Liver (tissue), 8 donors: ENCODE measurements at regions not wholly inside any gene's neighbourhood (a gene's known extent, or its start where the extent isn't known, plus 50 kb on each side); places are given as distances from the start of the nearest gene placed in this dataset.

Experiments
- DNase-seq: peaks from one replicate; pipeline ENCODE4 v3.0.0-alpha.2; 2017; ENCODE audit warnings: low spot score
- H3K27ac ChIP-seq, 2 donors: one replicate each; pipeline ENCODE4 v1.7.0; 2013; ENCODE audit warnings: inconsistent platforms in 2 of 2, low read length in 2 of 2, control low read depth in 1 of 2, low read depth in 1 of 2, mild to moderate bottlenecking in 1 of 2
- H3K27me3 ChIP-seq, 4 donors: one replicate each; pipeline versions ENCODE4 v1.6.1 to v1.7.0; 2013; ENCODE audit warnings: low read length in 3 of 4, inconsistent platforms in 1 of 4, mild to moderate bottlenecking in 1 of 4, moderate library complexity in 1 of 4; ENCODE audit not compliant: control insufficient read depth in 4 of 4, insufficient read depth in 4 of 4
- H3K36me3 ChIP-seq, 4 donors: one replicate each; pipeline versions ENCODE4 v1.6.1 to v1.7.0; 2013; ENCODE audit warnings: low read length in 3 of 4, mild to moderate bottlenecking in 3 of 4, low read depth in 1 of 4, moderate library complexity in 1 of 4; ENCODE audit not compliant: control insufficient read depth in 4 of 4, insufficient read depth in 3 of 4
- H3K4me1 ChIP-seq, 4 donors: one replicate each; pipeline versions ENCODE4 v1.6.1 to v1.7.0; 2013; ENCODE audit warnings: low read length in 3 of 4, mild to moderate bottlenecking in 3 of 4, moderate library complexity in 1 of 4; ENCODE audit not compliant: control insufficient read depth in 4 of 4, insufficient read depth in 4 of 4
- H3K4me3 ChIP-seq, 3 donors: one replicate each; pipeline versions ENCODE4 v1.6.1 to v1.7.0; 2013; ENCODE audit warnings: low read length in 3 of 3, control low read depth in 1 of 3, low read depth in 1 of 3, mild to moderate bottlenecking in 1 of 3
- H3K9ac ChIP-seq, 2 donors: one replicate each; pipeline ENCODE4 v1.7.0; 2013; ENCODE audit warnings: low read length in 2 of 2, mild to moderate bottlenecking in 2 of 2, moderate library complexity in 2 of 2, control low read depth in 1 of 2, low read depth in 1 of 2
- H3K9me3 ChIP-seq, 4 donors: one replicate each; pipeline versions ENCODE4 v1.6.1 to v1.7.0; 2013; ENCODE audit warnings: low read length in 3 of 4; ENCODE audit not compliant: control insufficient read depth in 4 of 4
- ATF3 ChIP-seq: IDR thresholded peaks from 2 replicates; pipeline ENCODE4 v1.6.1; 2016; ENCODE audit warnings: antibody characterized with exemption
- CTCF ChIP-seq: fragments of 150-350 bp; IDR thresholded peaks from 2 replicates; pipeline ENCODE4 v1.5.1; 2017; ENCODE audit warnings: improper control_type of control experiment, low read depth, low read length; ENCODE audit not compliant: missing input control
- EGR1 ChIP-seq, 2 donors: IDR thresholded peaks; 2 replicates each; pipeline ENCODE4 v1.6.1; 2016 to 2018; ENCODE audit warnings: antibody characterized with exemption in 2 of 2, low read depth in 2 of 2
- FOXA1 ChIP-seq: IDR thresholded peaks from 2 replicates; pipeline ENCODE4 v1.6.1; 2016; ENCODE audit warnings: antibody characterized with exemption
- FOXA2 ChIP-seq: IDR thresholded peaks from 2 replicates; pipeline ENCODE4 v1.6.1; 2016; ENCODE audit warnings: antibody characterized with exemption
- GABPA ChIP-seq, 2 donors: IDR thresholded peaks in 1 of 2; conservative IDR thresholded peaks in 1 of 2; 2 replicates each; pipeline ENCODE4 v1.6.1; 2016; ENCODE audit warnings: antibody characterized with exemption in 2 of 2, mild to moderate bottlenecking in 1 of 2, moderate library complexity in 1 of 2
- HNF4A ChIP-seq, 2 donors: conservative IDR thresholded peaks; 2 replicates each; pipeline ENCODE4 v1.6.1; 2016; ENCODE audit warnings: antibody characterized with exemption in 2 of 2, mild to moderate bottlenecking in 2 of 2
- HNF4G ChIP-seq: IDR thresholded peaks from 2 replicates; pipeline ENCODE4 v1.6.1; 2016; ENCODE audit warnings: antibody characterized with exemption
- JUND ChIP-seq, 2 donors: IDR thresholded peaks; 2 replicates each; pipeline ENCODE4 v1.6.1; 2016; ENCODE audit warnings: antibody characterized with exemption in 2 of 2
- NR2F2 ChIP-seq: IDR thresholded peaks from 2 replicates; pipeline ENCODE4 v1.6.1; 2016; ENCODE audit warnings: antibody characterized with exemption
- RAD21 ChIP-seq, 2 donors: IDR thresholded peaks; 2 replicates each; pipeline ENCODE4 v1.6.1; 2016; ENCODE audit warnings: antibody characterized with exemption in 2 of 2, mild to moderate bottlenecking in 2 of 2
- RXRA ChIP-seq, 2 donors: IDR thresholded peaks; 2 replicates each; pipeline ENCODE4 v1.6.1; 2017 to 2018; ENCODE audit warnings: antibody characterized with exemption in 2 of 2, mild to moderate bottlenecking in 1 of 2
- SP1 ChIP-seq: IDR thresholded peaks from 2 replicates; pipeline ENCODE4 v1.6.1; 2018; ENCODE audit warnings: antibody characterized with exemption, mild to moderate bottlenecking
- TAF1 ChIP-seq: conservative IDR thresholded peaks from 2 replicates; pipeline ENCODE4 v1.6.1; 2016; ENCODE audit warnings: antibody characterized with exemption, mild to moderate bottlenecking
- YY1 ChIP-seq: IDR thresholded peaks from 2 replicates; pipeline ENCODE4 v1.6.1; 2016; ENCODE audit warnings: antibody characterized with exemption, mild to moderate bottlenecking
- WGBS: extraction: QIAGEN DNeasy Blood & Tissue Kit; methylation state at CpG from one replicate; pipeline ENCODE4 v1.1.7; 2013; 5-methylcytosine and 5-hydroxymethylcytosine counted together
- TF ChIP-seq, protein P1 (sequence below): IDR thresholded peaks from 2 replicates; pipeline ENCODE4 v1.6.1; 2016; ENCODE audit warnings: antibody characterized with exemption
- TF ChIP-seq, protein P2 (sequence below): IDR thresholded peaks from 2 replicates; pipeline ENCODE4 v1.6.1; 2016; ENCODE audit warnings: antibody characterized with exemption, mild to moderate bottlenecking
- TF ChIP-seq, protein P3 (sequence below): IDR thresholded peaks from 2 replicates; pipeline ENCODE4 v1.6.1; 2016; ENCODE audit warnings: antibody characterized with exemption
- donor health status: healthy.
- donor health status: healthy.
- donor health status: healthy.
- donor health status: healthy.
- donor health status: healthy.

- WGBS: 60% methylated on average over 2 of the region's 2 CpGs
- Histone ChIP-seq H3K27me3 (no peaks in the 10 kb centered on the region), H3K9me3 (no peaks in the 10 kb centered on the region), H3K4me1 (no peaks in the 10 kb centered on the region), H3K9ac (no peak overlapping the region), H3K4me3 (no peak overlapping the region), H3K36me3 (no peaks in the 10 kb centered on the region), H3K27ac (no peak overlapping the region)
- TF ChIP-seq JUND (IDR thresholded peaks at IDR 0.05) (no peak), NR2F2 (no peak), TAF1 (no peak), EGR1 (IDR thresholded peaks at IDR 0.05; ENCODE audit: low read depth in 2 of 2) (no peak), FOXA1 (no peak)
- TF ChIP-seq, protein P1, sequence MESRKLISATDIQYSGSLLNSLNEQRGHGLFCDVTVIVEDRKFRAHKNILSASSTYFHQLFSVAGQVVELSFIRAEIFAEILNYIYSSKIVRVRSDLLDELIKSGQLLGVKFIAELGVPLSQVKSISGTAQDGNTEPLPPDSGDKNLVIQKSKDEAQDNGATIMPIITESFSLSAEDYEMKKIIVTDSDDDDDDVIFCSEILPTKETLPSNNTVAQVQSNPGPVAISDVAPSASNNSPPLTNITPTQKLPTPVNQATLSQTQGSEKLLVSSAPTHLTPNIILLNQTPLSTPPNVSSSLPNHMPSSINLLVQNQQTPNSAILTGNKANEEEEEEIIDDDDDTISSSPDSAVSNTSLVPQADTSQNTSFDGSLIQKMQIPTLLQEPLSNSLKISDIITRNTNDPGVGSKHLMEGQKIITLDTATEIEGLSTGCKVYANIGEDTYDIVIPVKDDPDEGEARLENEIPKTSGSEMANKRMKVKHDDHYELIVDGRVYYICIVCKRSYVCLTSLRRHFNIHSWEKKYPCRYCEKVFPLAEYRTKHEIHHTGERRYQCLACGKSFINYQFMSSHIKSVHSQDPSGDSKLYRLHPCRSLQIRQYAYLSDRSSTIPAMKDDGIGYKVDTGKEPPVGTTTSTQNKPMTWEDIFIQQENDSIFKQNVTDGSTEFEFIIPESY: no peak
- TF ChIP-seq, protein P2, sequence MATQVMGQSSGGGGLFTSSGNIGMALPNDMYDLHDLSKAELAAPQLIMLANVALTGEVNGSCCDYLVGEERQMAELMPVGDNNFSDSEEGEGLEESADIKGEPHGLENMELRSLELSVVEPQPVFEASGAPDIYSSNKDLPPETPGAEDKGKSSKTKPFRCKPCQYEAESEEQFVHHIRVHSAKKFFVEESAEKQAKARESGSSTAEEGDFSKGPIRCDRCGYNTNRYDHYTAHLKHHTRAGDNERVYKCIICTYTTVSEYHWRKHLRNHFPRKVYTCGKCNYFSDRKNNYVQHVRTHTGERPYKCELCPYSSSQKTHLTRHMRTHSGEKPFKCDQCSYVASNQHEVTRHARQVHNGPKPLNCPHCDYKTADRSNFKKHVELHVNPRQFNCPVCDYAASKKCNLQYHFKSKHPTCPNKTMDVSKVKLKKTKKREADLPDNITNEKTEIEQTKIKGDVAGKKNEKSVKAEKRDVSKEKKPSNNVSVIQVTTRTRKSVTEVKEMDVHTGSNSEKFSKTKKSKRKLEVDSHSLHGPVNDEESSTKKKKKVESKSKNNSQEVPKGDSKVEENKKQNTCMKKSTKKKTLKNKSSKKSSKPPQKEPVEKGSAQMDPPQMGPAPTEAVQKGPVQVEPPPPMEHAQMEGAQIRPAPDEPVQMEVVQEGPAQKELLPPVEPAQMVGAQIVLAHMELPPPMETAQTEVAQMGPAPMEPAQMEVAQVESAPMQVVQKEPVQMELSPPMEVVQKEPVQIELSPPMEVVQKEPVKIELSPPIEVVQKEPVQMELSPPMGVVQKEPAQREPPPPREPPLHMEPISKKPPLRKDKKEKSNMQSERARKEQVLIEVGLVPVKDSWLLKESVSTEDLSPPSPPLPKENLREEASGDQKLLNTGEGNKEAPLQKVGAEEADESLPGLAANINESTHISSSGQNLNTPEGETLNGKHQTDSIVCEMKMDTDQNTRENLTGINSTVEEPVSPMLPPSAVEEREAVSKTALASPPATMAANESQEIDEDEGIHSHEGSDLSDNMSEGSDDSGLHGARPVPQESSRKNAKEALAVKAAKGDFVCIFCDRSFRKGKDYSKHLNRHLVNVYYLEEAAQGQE: no peak
- DNase-seq: no peak
Measured at GRCh38 chr5:89946916-89947315, 462.6 kb downstream of the CETN3 start.

DNA sequence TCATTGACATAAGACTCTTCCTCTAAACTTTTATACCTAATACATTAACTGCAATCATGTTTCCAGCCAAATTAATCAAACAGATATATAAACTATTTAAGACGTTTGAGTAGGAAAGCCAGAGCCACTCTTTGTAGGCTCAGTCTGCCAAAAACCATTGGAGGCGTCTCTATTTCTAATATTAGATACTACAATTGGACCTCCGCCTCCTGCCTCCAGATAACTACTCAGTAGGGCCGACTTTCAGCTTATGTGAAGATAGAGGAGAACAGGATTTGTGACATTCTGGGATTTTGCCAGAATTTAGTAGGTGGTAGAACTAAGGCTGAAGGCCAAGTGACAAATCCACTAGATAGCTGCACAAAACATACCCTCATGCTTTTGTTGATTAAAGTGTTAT is 463.0 kb downstream of the CETN3 start:
- 58% methylated on average over 4 of the region's 4 CpGs for WGBS
- TF ChIP-seq, protein P3, sequence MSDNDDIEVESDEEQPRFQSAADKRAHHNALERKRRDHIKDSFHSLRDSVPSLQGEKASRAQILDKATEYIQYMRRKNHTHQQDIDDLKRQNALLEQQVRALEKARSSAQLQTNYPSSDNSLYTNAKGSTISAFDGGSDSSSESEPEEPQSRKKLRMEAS: no peak
- Histone ChIP-seq H3K27ac (no peak overlapping the region), H3K27me3 (no peaks in the 10 kb centered on the region), H3K4me3 (no peak overlapping the region), H3K9me3 (no peaks in the 10 kb centered on the region), H3K9ac (no peak overlapping the region), H3K4me1 (no peaks in the 10 kb centered on the region), H3K36me3 (no peaks in the 10 kb centered on the region)
- DNase-seq: no peak

DNA sequence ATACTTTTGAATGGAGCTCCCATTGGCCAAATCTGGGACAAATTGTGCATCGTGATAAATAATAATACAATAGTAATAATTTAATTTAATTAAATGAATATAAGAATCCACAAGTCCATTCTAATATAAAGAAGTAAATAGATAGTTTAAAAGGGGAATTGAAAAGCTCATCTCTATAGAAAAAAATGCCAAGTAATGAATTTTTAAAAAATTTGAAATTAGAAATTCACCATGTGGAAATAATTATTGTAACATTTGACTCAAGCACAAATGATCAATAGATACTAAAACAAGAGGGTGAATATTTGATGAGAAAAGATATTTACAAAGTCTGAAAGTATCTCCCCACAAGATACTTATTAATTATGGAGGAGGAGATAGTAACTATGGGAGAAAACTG is 467.4 kb downstream of the CETN3 start:
- H3K9ac ChIP-seq: no peak overlapping the region
- H3K27me3 ChIP-seq: no peaks in the 10 kb centered on the region
- no peak for DNase-seq
- no peaks in the 10 kb centered on the region for H3K36me3 ChIP-seq
- WGBS: 79% methylated on average over 1 of the region's 1 CpG
- no peaks in the 10 kb centered on the region for H3K4me1 ChIP-seq
- no peak overlapping the region for H3K4me3 ChIP-seq
- no peaks in the 10 kb centered on the region for H3K9me3 ChIP-seq
- H3K27ac ChIP-seq: no peak overlapping the region
- no peak for TF ChIP-seq EGR1 (IDR thresholded peaks at IDR 0.05; ENCODE audit: low read depth in 2 of 2)
- no peak for TF ChIP-seq GABPA (IDR thresholded peaks at IDR 0.05 in 1 of 2, conservative IDR thresholded peaks at IDR 0.05 in 1 of 2)
- no peak for TF ChIP-seq FOXA2
- no peak for TF ChIP-seq RXRA (IDR thresholded peaks at IDR 0.05)
- TF ChIP-seq ATF3: no peak
- TF ChIP-seq SP1: no peak
- TF ChIP-seq YY1: no peak
- TF ChIP-seq FOXA1: no peak
- TF ChIP-seq HNF4G: no peak
- TF ChIP-seq NR2F2: no peak
- TF ChIP-seq, protein P3: no peak
- TF ChIP-seq HNF4A (conservative IDR thresholded peaks at IDR 0.05): no peak
- TF ChIP-seq RAD21 (IDR thresholded peaks at IDR 0.05): no peak
- no peak for TF ChIP-seq CTCF
- TF ChIP-seq TAF1: no peak
- TF ChIP-seq JUND (IDR thresholded peaks at IDR 0.05): no peak
- TF ChIP-seq, protein P1: no peak
